ENCODE measurements at regions not wholly inside any gene's neighbourhood (a gene's known extent, or its start where the extent isn't known, plus 50 kb on each side); places are given as distances from the start of the nearest gene placed in this dataset.

- intact Hi-C loops (cut with micrococcal nuclease): no loop called here
These were observed 357.7 kb downstream of the ETNK1 start for GRCh38 chr12:22982635-22983034.

GRCh38 chr12:22986997-22987396, 362.0 kb downstream of the ETNK1 start:
- intact Hi-C loops (cut with micrococcal nuclease): no loop called here

- intact Hi-C loops (cut with micrococcal nuclease): no loop called here
These were observed 365.5 kb downstream of the ETNK1 start for GRCh38 chr12:22990501-22990900.

GRCh38 chr12:22991250-22991844, 366.4 kb downstream of the ETNK1 start:
- intact Hi-C loops (cut with micrococcal nuclease): no loop called here

- intact Hi-C loops (cut with micrococcal nuclease): no loop called here
These were observed 368.8 kb downstream of the ETNK1 start for GRCh38 chr12:22993609-22994315.

- intact Hi-C loops (cut with micrococcal nuclease): no loop called here
These were observed 369.3 kb downstream of the ETNK1 start for GRCh38 chr12:22994316-22994675.

- intact Hi-C loops (cut with micrococcal nuclease): no loop called here
These were observed 376.5 kb downstream of the ETNK1 start for GRCh38 chr12:23001487-23001886.

GRCh38 chr12:23002381-23002780, 377.4 kb downstream of the ETNK1 start:
- intact Hi-C loops (cut with micrococcal nuclease): no loop called here

- intact Hi-C loops (cut with micrococcal nuclease): no loop called here
These were observed 379.6 kb downstream of the ETNK1 start for GRCh38 chr12:23004473-23005020.

GRCh38 chr12:23005387-23005786, 380.4 kb downstream of the ETNK1 start:
- intact Hi-C loops (cut with micrococcal nuclease): no loop called here

- intact Hi-C loops (cut with micrococcal nuclease): no loop called here
These were observed 381.4 kb downstream of the ETNK1 start for GRCh38 chr12:23006413-23006812.

- intact Hi-C loops (cut with micrococcal nuclease): no loop called here
These were observed 383.7 kb downstream of the ETNK1 start for GRCh38 chr12:23008623-23009022.

GRCh38 chr12:23014749-23015148, 389.8 kb downstream of the ETNK1 start:
- intact Hi-C loops (cut with micrococcal nuclease): no loop called here

GRCh38 chr12:23025372-23026016, 400.5 kb downstream of the ETNK1 start:
- intact Hi-C loops (cut with micrococcal nuclease): no loop called here

GRCh38 chr12:23028158-23028802, 403.3 kb downstream of the ETNK1 start:
- intact Hi-C loops (cut with micrococcal nuclease): no loop called here

GRCh38 chr12:23029185-23029584, 404.2 kb downstream of the ETNK1 start:
- intact Hi-C loops (cut with micrococcal nuclease): no loop called here

- intact Hi-C loops (cut with micrococcal nuclease): no loop called here
These were observed 414.9 kb downstream of the ETNK1 start for GRCh38 chr12:23039834-23040233.

- intact Hi-C loops (cut with micrococcal nuclease): no loop called here
These were observed 416.8 kb downstream of the ETNK1 start for GRCh38 chr12:23041774-23042173.

GRCh38 chr12:23043646-23044045, 418.7 kb downstream of the ETNK1 start:
- intact Hi-C loops (cut with micrococcal nuclease): no loop called here

- intact Hi-C loops (cut with micrococcal nuclease): no loop called here
These were observed 424.2 kb downstream of the ETNK1 start for GRCh38 chr12:23049180-23049579.

- intact Hi-C loops (cut with micrococcal nuclease): loop anchor here (10.0 kb wide), 1 partner anchor 370 kb away; no protein-coding TSS in a partner anchor
These were observed 430.0 kb downstream of the ETNK1 start for GRCh38 chr12:23055004-23055403.

GRCh38 chr12:23057571-23057970, 432.6 kb downstream of the ETNK1 start:
- intact Hi-C loops (cut with micrococcal nuclease): loop anchor here (10.0 kb wide), 1 partner anchor 373 kb away; no protein-coding TSS in a partner anchor
